Endothelial cell of umbilical vein (primary cell): ENCODE measurements at regions not wholly inside any gene's neighbourhood (a gene's known extent, or its start where the extent isn't known, plus 50 kb on each side); places are given as distances from the start of the nearest gene placed in this dataset.

ENCODE experiments used
- CTCF ChIP-seq, 2 donors: IDR thresholded peaks; 1 replicate in 1 of 2; 2 replicates in 1 of 2; pipeline ENCODE4 v1.5.1; 2011; ENCODE audit warnings: low read length in 2 of 2, mild to moderate bottlenecking in 2 of 2, moderate library complexity in 2 of 2, control low read depth in 1 of 2, inconsistent platforms in 1 of 2, low read depth in 1 of 2; ENCODE audit not compliant: insufficient read depth in 1 of 2; ENCODE audit errors: extremely low read depth in 1 of 2
- EZH2 ChIP-seq: IDR thresholded peaks from 2 replicates; pipeline ENCODE4 v1.6.1; 2012; ENCODE audit warnings: borderline replicate concordance, low read depth, mild to moderate bottlenecking, moderate library complexity, low read length, inconsistent platforms; ENCODE audit not compliant: severe bottlenecking
- FOS ChIP-seq: IDR thresholded peaks from 2 replicates; pipeline ENCODE4 v1.6.1; 2011; ENCODE audit warnings: mild to moderate bottlenecking, low read length, moderate library complexity, borderline replicate concordance; ENCODE audit not compliant: insufficient read depth
- GATA2 ChIP-seq: IDR thresholded peaks from 2 replicates; pipeline ENCODE4 v1.7.0; 2011; ENCODE audit warnings: low read depth, mild to moderate bottlenecking, moderate library complexity, mixed read lengths, low read length; ENCODE audit not compliant: insufficient read length, insufficient read depth
- JUN ChIP-seq: IDR thresholded peaks from 2 replicates; pipeline ENCODE4 v1.6.1; 2011; ENCODE audit warnings: borderline replicate concordance, low read depth; ENCODE audit not compliant: insufficient read length, insufficient read depth
- MAX ChIP-seq: IDR thresholded peaks from 2 replicates; pipeline ENCODE4 v1.6.1; 2011; ENCODE audit not compliant: insufficient read depth, insufficient read length
- MYC ChIP-seq: IDR thresholded peaks from one replicate; pipeline ENCODE4 v1.6.1; 2011; ENCODE audit warnings: mild to moderate bottlenecking, low read depth, low read length
- POLR2A ChIP-seq: IDR thresholded peaks from 2 replicates; pipeline ENCODE4 v1.6.1; 2012; ENCODE audit warnings: low read depth, mild to moderate bottlenecking, control low read depth, low read length
- POLR2AphosphoS5 ChIP-seq: IDR thresholded peaks from 2 replicates; pipeline ENCODE4 v1.6.1; 2012; ENCODE audit warnings: low read depth, mild to moderate bottlenecking, control low read depth, low read length, moderate library complexity; ENCODE audit not compliant: insufficient read depth

- TF ChIP-seq CTCF (IDR thresholded peaks at IDR 0.05; ENCODE audit: extremely low read depth in 1 of 2, insufficient read depth in 1 of 2, low read depth in 1 of 2, low read length in 2 of 2) (no peak), POLR2AphosphoS5 (no peak), POLR2A (no peak), EZH2 (no peak), MAX (no peak), MYC (no peak), GATA2 (no peak), FOS (no peak), JUN (no peak)
These were observed 548.4 kb upstream of the JAG1 start for GRCh38 chr20:11222243-11222642.
